ENCODE measurements at regions not wholly inside any gene's neighbourhood (a gene's known extent, or its start where the extent isn't known, plus 50 kb on each side); places are given as distances from the start of the nearest gene placed in this dataset.

- Histone ChIP-seq H3K36me3 (ENCODE audit: insufficient read depth, low read length) (no peaks in the 10 kb centered on the region), H3F3A (ENCODE audit: low read depth) (no peaks in the 10 kb centered on the region), H3K4me1 (ENCODE audit: insufficient read depth, low read length, poor library complexity, severe bottlenecking) (no peaks in the 10 kb centered on the region), H3K27me3 (ENCODE audit: insufficient read depth, low read length, poor library complexity, severe bottlenecking) (no peaks in the 10 kb centered on the region), H3K4me2 (ENCODE audit: low read depth, low read length, poor library complexity, severe bottlenecking) (no peak overlapping the region), H3K79me2 (ENCODE audit: insufficient read depth, low read length) (no peaks in the 10 kb centered on the region), H2AFZ (ENCODE audit: low read length) (no peak overlapping the region), H3K9me2 (replicated peaks; ENCODE audit: low read depth, low read length) (no peaks in the 10 kb centered on the region), H3K9me3 (ENCODE audit: insufficient read depth, low read depth, low read length) (no peaks in the 10 kb centered on the region), H3K9ac (ENCODE audit: low read depth, low read length, poor library complexity, severe bottlenecking) (no peak overlapping the region), H3K4me3 (ENCODE audit: low read length, poor library complexity, severe bottlenecking) (no peak overlapping the region), H4K20me1 (ENCODE audit: insufficient read depth, low read length, poor library complexity, severe bottlenecking) (no peaks in the 10 kb centered on the region)
- TF ChIP-seq EZH2phosphoT487 (IDR thresholded peaks at IDR 0.05; ENCODE audit: borderline replicate concordance), result no peak
These were observed 96.3 kb upstream of the IGF1R start for GRCh38 chr15:98551936-98552562.

GRCh38 chr15:98554272-98555172 is 93.8 kb upstream of the IGF1R start:
- Histone ChIP-seq H3K36me3 (ENCODE audit: insufficient read depth, low read length) (no peaks in the 10 kb centered on the region), H3K27me3 (ENCODE audit: insufficient read depth, low read length, poor library complexity, severe bottlenecking) (no peaks in the 10 kb centered on the region), H4K20me1 (ENCODE audit: insufficient read depth, low read length, poor library complexity, severe bottlenecking) (no peaks in the 10 kb centered on the region), H3K9me3 (ENCODE audit: insufficient read depth, low read depth, low read length) (no peaks in the 10 kb centered on the region), H3K79me2 (ENCODE audit: insufficient read depth, low read length) (no peaks in the 10 kb centered on the region), H3K9me2 (replicated peaks; ENCODE audit: low read depth, low read length) (no peaks in the 10 kb centered on the region), H3K9ac (ENCODE audit: low read depth, low read length, poor library complexity, severe bottlenecking) (no peak overlapping the region), H2AFZ (ENCODE audit: low read length) (no peak overlapping the region), H3F3A (ENCODE audit: low read depth) (no peaks in the 10 kb centered on the region), H3K4me1 (ENCODE audit: insufficient read depth, low read length, poor library complexity, severe bottlenecking) (no peaks in the 10 kb centered on the region), H3K4me2 (ENCODE audit: low read depth, low read length, poor library complexity, severe bottlenecking) (no peak overlapping the region), H3K4me3 (ENCODE audit: low read length, poor library complexity, severe bottlenecking) (no peak overlapping the region)
- no peak for TF ChIP-seq EZH2phosphoT487 (IDR thresholded peaks at IDR 0.05; ENCODE audit: borderline replicate concordance)
- TF ChIP-seq, protein P1, sequence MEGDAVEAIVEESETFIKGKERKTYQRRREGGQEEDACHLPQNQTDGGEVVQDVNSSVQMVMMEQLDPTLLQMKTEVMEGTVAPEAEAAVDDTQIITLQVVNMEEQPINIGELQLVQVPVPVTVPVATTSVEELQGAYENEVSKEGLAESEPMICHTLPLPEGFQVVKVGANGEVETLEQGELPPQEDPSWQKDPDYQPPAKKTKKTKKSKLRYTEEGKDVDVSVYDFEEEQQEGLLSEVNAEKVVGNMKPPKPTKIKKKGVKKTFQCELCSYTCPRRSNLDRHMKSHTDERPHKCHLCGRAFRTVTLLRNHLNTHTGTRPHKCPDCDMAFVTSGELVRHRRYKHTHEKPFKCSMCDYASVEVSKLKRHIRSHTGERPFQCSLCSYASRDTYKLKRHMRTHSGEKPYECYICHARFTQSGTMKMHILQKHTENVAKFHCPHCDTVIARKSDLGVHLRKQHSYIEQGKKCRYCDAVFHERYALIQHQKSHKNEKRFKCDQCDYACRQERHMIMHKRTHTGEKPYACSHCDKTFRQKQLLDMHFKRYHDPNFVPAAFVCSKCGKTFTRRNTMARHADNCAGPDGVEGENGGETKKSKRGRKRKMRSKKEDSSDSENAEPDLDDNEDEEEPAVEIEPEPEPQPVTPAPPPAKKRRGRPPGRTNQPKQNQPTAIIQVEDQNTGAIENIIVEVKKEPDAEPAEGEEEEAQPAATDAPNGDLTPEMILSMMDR (conservative IDR thresholded peaks at IDR 0.05; ENCODE audit: low read length), result no peak

- no peaks in the 10 kb centered on the region for H4K20me1 ChIP-seq (ENCODE audit: insufficient read depth, low read length, poor library complexity, severe bottlenecking)
- H3K79me2 ChIP-seq (ENCODE audit: insufficient read depth, low read length), result no peaks in the 10 kb centered on the region
- H3K4me2 ChIP-seq (ENCODE audit: low read depth, low read length, poor library complexity, severe bottlenecking), result no peak overlapping the region
- H2AFZ ChIP-seq (ENCODE audit: low read length), result no peak overlapping the region
- no peaks in the 10 kb centered on the region for H3K9me2 ChIP-seq (replicated peaks; ENCODE audit: low read depth, low read length)
- no peaks in the 10 kb centered on the region for H3K36me3 ChIP-seq (ENCODE audit: insufficient read depth, low read length)
- H3K4me1 ChIP-seq (ENCODE audit: insufficient read depth, low read length, poor library complexity, severe bottlenecking), result no peaks in the 10 kb centered on the region
- no peaks in the 10 kb centered on the region for H3F3A ChIP-seq (ENCODE audit: low read depth)
- no peak overlapping the region for H3K9ac ChIP-seq (ENCODE audit: low read depth, low read length, poor library complexity, severe bottlenecking)
- no peaks in the 10 kb centered on the region for H3K9me3 ChIP-seq (ENCODE audit: insufficient read depth, low read depth, low read length)
- H3K27me3 ChIP-seq (ENCODE audit: insufficient read depth, low read length, poor library complexity, severe bottlenecking), result no peaks in the 10 kb centered on the region
- H3K4me3 ChIP-seq (ENCODE audit: low read length, poor library complexity, severe bottlenecking), result no peak overlapping the region
- TF ChIP-seq EZH2phosphoT487 (IDR thresholded peaks at IDR 0.05; ENCODE audit: borderline replicate concordance), result no peak
- TF ChIP-seq, protein P1 (conservative IDR thresholded peaks at IDR 0.05; ENCODE audit: low read length), result no peak
These were observed 93.2 kb upstream of the IGF1R start for GRCh38 chr15:98555173-98555515.

All from Loucy (cell line).